ENCODE measurements at regions not wholly inside any gene's neighbourhood (a gene's known extent, or its start where the extent isn't known, plus 50 kb on each side); places are given as distances from the start of the nearest gene placed in this dataset.

GRCh38 chr5:175579742-175580432, 78.0 kb upstream of the HRH2 start:
- H3K27me3 ChIP-seq = peaks cover 7% of the 10 kb centered on the region
- H3K4me3 ChIP-seq = no peak overlapping the region
- H3K9me3 ChIP-seq = no peaks in the 10 kb centered on the region
- intact Hi-C loops (cut with DNase I) = no loop called here
- ATAC-seq (no peak), DNase-seq (no peak)
- H3K36me3 ChIP-seq = no peaks in the 10 kb centered on the region
- no peak overlapping the region for H3K27ac ChIP-seq
- no peaks in the 10 kb centered on the region for H3K4me1 ChIP-seq
- TF ChIP-seq CTCF (IDR thresholded peaks at IDR 0.05) = no peak

- H3K4me1 ChIP-seq = no peaks in the 10 kb centered on the region
- H3K27ac ChIP-seq = no peak overlapping the region
- no peak for TF ChIP-seq CTCF (IDR thresholded peaks at IDR 0.05)
- DNase-seq (no peak), ATAC-seq (no peak)
- intact Hi-C loops (cut with DNase I) = no loop called here
- H3K9me3 ChIP-seq = no peaks in the 10 kb centered on the region
- H3K4me3 ChIP-seq = no peak overlapping the region
- H3K27me3 ChIP-seq = no peaks in the 10 kb centered on the region
- no peaks in the 10 kb centered on the region for H3K36me3 ChIP-seq
Observed at GRCh38 chr5:175582697-175583096, 75.2 kb upstream of the HRH2 start.

GRCh38 chr5:175585567-175585966, 72.3 kb upstream of the HRH2 start:
- no peak for TF ChIP-seq CTCF (IDR thresholded peaks at IDR 0.05)
- H3K36me3 ChIP-seq = no peaks in the 10 kb centered on the region

GRCh38 chr5:175588709-175589429, 69.0 kb upstream of the HRH2 start:
- no peaks in the 10 kb centered on the region for H3K27me3 ChIP-seq
- intact Hi-C loops (cut with DNase I) = no loop called here
- H3K4me3 ChIP-seq = no peak overlapping the region
- H3K9me3 ChIP-seq = no peaks in the 10 kb centered on the region
- DNase-seq (no peak), ATAC-seq (no peak)
- no peak for TF ChIP-seq CTCF (IDR thresholded peaks at IDR 0.05)
- H3K36me3 ChIP-seq = no peaks in the 10 kb centered on the region
- H3K27ac ChIP-seq = no peak overlapping the region
- no peaks in the 10 kb centered on the region for H3K4me1 ChIP-seq

More at GRCh38 chr5:175585567-175585966, 72.3 kb upstream of the HRH2 start:
- no peaks in the 10 kb centered on the region for H3K27me3 ChIP-seq
- intact Hi-C loops (cut with DNase I) = no loop called here
- no peaks in the 10 kb centered on the region for H3K9me3 ChIP-seq
- H3K27ac ChIP-seq = no peak overlapping the region
- H3K4me3 ChIP-seq = no peak overlapping the region
- no peaks in the 10 kb centered on the region for H3K4me1 ChIP-seq
- DNase-seq = no peak
- no peak for ATAC-seq

GRCh38 chr5:175589714-175590113, 68.2 kb upstream of the HRH2 start:
- ATAC-seq = no peak
- no peak for TF ChIP-seq CTCF (IDR thresholded peaks at IDR 0.05)
- DNase-seq = no peak
- Histone ChIP-seq H3K36me3 (no peaks in the 10 kb centered on the region), H3K27ac (no peak overlapping the region), H3K27me3 (no peaks in the 10 kb centered on the region), H3K4me1 (no peaks in the 10 kb centered on the region), H3K4me3 (no peak overlapping the region), H3K9me3 (no peaks in the 10 kb centered on the region)
- intact Hi-C loops (cut with DNase I) = no loop called here
